ENCODE measurements at regions not wholly inside any gene's neighbourhood (a gene's known extent, or its start where the extent isn't known, plus 50 kb on each side); places are given as distances from the start of the nearest gene placed in this dataset.

DNA sequence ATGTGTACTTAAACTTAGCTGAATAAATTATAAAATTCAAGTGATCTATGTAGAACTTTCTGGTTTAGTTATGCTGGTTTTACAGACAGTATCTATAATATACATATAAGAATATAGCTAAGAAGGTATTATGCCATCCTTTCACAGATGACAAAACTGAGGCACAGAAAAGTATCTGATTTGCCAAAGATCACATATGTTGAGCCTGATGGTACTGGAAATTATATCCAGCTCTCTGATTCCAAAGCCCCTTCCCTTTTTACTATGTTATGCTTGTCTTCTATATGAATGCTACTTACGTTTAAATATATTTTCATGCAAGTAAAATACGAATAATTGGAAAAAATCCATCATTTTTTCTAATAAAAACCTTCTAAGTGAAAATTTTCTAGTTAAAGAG lies 1631.3 kb downstream of the DPP10 start:
- ATAC-seq (ENCODE audit: insufficient number of reproducible peaks, low FRiP score, low read depth) (no peak), DNase-seq (ENCODE audit: low spot score) (no peak)
- Histone ChIP-seq H3K4me1 (ENCODE audit: control insufficient read depth in 1 of 2, low read depth in 2 of 2) (no peaks in the 10 kb centered on the region), H3K36me3 (no peaks in the 10 kb centered on the region), H3K27ac (no peak overlapping the region), H3K9me3 (no peaks in the 10 kb centered on the region), H3K4me3 (no peak overlapping the region), H3K27me3 (replicated peaks; ENCODE audit: insufficient read depth) (no peaks in the 10 kb centered on the region)
- TF ChIP-seq, protein P1, sequence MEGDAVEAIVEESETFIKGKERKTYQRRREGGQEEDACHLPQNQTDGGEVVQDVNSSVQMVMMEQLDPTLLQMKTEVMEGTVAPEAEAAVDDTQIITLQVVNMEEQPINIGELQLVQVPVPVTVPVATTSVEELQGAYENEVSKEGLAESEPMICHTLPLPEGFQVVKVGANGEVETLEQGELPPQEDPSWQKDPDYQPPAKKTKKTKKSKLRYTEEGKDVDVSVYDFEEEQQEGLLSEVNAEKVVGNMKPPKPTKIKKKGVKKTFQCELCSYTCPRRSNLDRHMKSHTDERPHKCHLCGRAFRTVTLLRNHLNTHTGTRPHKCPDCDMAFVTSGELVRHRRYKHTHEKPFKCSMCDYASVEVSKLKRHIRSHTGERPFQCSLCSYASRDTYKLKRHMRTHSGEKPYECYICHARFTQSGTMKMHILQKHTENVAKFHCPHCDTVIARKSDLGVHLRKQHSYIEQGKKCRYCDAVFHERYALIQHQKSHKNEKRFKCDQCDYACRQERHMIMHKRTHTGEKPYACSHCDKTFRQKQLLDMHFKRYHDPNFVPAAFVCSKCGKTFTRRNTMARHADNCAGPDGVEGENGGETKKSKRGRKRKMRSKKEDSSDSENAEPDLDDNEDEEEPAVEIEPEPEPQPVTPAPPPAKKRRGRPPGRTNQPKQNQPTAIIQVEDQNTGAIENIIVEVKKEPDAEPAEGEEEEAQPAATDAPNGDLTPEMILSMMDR (IDR thresholded peaks at IDR 0.05) = no peak

DNA sequence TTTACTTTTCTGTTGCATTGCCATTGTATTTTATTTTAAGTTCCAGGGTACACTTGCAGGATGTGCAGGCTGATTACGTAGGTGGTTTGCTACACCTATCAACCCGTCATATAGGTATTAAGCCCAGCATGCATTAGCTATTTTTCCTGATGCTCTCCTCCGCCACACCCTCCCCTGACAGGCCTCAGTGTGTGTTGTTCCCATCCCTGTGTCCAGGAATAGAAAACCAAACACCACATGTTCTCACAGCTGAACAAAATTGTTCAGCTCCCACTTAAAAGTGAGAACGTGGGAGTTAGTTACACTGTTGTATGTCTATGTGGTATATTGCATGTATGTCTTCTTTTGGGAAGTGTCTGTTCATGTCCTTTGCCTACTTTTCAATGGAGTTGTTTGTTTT lies 1631.7 kb downstream of the DPP10 start:
- TF ChIP-seq, protein P1 (IDR thresholded peaks at IDR 0.05) = no peak
- ATAC-seq (ENCODE audit: insufficient number of reproducible peaks, low FRiP score, low read depth) (no peak), DNase-seq (ENCODE audit: low spot score) (no peak)
- H3K27ac ChIP-seq = no peak overlapping the region
- H3K4me1 ChIP-seq (ENCODE audit: control insufficient read depth in 1 of 2, low read depth in 2 of 2) = no peaks in the 10 kb centered on the region
- no peaks in the 10 kb centered on the region for H3K9me3 ChIP-seq
- no peaks in the 10 kb centered on the region for H3K27me3 ChIP-seq (replicated peaks; ENCODE audit: insufficient read depth)
- no peak overlapping the region for H3K4me3 ChIP-seq
- no peaks in the 10 kb centered on the region for H3K36me3 ChIP-seq

DNA sequence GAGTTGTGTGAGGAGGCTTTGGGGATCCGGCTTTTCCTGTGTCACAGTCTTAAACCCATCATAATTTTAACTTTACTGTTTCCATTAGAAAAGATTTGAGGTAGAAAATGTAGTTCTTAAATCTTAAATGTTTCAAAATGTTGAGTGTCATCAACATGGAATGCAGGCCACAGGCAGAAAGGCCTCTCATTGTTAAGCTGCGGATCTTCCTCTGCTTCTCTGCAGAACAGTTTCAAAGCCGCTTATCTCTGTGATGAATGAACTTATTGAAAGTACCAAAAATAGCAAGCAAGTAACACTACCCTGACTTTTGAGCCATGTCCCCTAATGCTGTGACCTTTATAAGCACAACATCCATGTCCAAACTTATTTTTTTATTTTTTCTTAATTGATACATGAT lies 1645.8 kb downstream of the DPP10 start:
- H3K36me3 ChIP-seq = no peaks in the 10 kb centered on the region
- DNase-seq (ENCODE audit: low spot score) (no peak), ATAC-seq (ENCODE audit: insufficient number of reproducible peaks, low FRiP score, low read depth) (no peak)
- no peaks in the 10 kb centered on the region for H3K9me3 ChIP-seq
- TF ChIP-seq, protein P1 (IDR thresholded peaks at IDR 0.05) = no peak
- no peak overlapping the region for H3K27ac ChIP-seq
- H3K4me1 ChIP-seq (ENCODE audit: control insufficient read depth in 1 of 2, low read depth in 2 of 2) = no peaks in the 10 kb centered on the region
- no peak overlapping the region for H3K4me3 ChIP-seq
- no peaks in the 10 kb centered on the region for H3K27me3 ChIP-seq (replicated peaks; ENCODE audit: insufficient read depth)

DNA sequence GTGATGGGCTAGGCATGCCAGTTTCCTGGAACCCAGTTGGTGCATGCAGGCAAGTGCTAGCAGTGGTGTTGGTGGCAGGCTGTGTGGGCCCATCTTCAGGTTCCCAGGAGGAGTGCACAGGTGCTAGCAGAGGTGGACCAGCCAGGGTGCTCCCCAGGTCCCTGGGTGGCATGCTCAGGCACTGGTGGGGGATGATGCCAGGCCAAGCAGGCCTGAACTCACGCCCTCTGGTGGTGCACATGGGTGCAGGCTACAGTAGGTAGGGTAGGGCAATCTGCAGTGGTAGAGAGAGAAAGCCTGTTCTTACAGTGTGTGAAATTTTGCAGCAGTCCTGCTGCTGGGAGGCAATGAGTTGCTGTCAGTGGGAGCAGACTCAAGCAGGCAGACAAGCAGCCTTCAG lies 1651.8 kb downstream of the DPP10 start:
- TF ChIP-seq, protein P1 (IDR thresholded peaks at IDR 0.05) = no peak
- DNase-seq (ENCODE audit: low spot score) (no peak), ATAC-seq (ENCODE audit: insufficient number of reproducible peaks, low FRiP score, low read depth) (no peak)
- no peak overlapping the region for H3K4me3 ChIP-seq
- H3K27me3 ChIP-seq (replicated peaks; ENCODE audit: insufficient read depth) = no peaks in the 10 kb centered on the region
- no peaks in the 10 kb centered on the region for H3K9me3 ChIP-seq
- no peaks in the 10 kb centered on the region for H3K4me1 ChIP-seq (ENCODE audit: control insufficient read depth in 1 of 2, low read depth in 2 of 2)
- no peaks in the 10 kb centered on the region for H3K36me3 ChIP-seq
- no peak overlapping the region for H3K27ac ChIP-seq

DNA sequence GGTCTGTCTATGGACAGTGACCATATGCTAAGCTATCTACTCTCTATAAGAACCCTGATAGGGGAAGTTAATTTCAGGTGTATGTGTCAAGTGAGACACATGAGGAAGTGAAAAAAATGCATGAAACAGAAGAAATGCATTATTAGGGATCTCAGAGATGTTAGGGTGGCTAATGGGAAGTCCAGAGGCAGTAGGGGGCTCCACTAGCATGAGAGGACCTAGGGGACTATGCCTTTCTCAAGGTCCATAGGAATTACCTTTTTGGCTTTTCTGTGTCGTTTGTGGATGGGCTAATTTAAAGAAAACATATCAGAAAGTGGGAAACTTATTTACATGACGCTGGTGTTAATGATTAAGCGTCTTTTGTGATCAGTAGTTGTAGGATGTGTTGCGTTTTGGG lies 1653.2 kb downstream of the DPP10 start:
- DNase-seq (ENCODE audit: low spot score) = no peak
- Histone ChIP-seq H3K27me3 (replicated peaks; ENCODE audit: insufficient read depth) (no peaks in the 10 kb centered on the region), H3K4me1 (ENCODE audit: control insufficient read depth in 1 of 2, low read depth in 2 of 2) (no peaks in the 10 kb centered on the region), H3K27ac (no peak overlapping the region), H3K36me3 (no peaks in the 10 kb centered on the region), H3K9me3 (no peaks in the 10 kb centered on the region), H3K4me3 (no peak overlapping the region)
- TF ChIP-seq, protein P1 (IDR thresholded peaks at IDR 0.05) = no peak
- ATAC-seq (ENCODE audit: insufficient number of reproducible peaks, low FRiP score, low read depth) = no peak

Measured in thoracic aorta (tissue), 2 donors.